ENCODE measurements at regions not wholly inside any gene's neighbourhood (a gene's known extent, or its start where the extent isn't known, plus 50 kb on each side); places are given as distances from the start of the nearest gene placed in this dataset.

DNA sequence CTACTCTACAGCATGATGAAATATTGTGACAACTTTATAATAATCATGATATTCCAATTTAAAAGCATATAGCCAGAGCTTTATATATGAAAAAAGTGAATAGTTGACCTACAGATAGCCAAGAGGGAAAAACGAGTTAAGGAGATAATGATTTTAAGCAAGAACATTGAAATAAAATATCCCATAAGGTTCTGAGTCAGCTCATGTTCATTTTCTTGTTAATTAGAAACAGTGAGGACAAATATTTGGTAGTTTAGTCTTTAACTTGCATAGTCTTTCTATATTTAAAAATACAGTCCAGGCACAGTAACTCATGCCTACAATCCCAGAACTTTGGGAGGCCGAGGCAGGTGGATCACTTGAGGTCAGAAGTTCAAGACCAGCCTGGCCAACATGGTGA is 55.8 kb upstream of the CDH6 start:
- no peak for DNase-seq

DNA sequence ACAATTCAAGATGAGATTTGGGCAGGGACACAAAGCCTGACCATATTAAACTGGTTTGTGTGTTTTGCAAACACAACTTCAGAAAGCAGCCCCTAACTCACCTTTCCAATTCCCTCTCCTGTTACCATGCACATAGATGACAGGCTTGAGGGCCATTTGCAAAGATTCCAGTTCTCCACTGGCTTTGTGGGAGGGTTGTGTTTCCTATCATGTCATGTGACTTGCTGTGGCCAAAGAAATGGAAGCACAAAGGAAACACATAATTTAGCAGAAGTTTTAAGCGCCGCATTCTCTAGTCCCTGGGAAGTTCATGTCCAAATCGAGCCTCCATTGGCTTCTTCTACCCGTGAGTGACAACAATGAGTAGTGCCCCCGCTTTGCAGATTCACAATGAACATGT is 57.9 kb upstream of the CDH6 start:
- no peak for DNase-seq

DNA sequence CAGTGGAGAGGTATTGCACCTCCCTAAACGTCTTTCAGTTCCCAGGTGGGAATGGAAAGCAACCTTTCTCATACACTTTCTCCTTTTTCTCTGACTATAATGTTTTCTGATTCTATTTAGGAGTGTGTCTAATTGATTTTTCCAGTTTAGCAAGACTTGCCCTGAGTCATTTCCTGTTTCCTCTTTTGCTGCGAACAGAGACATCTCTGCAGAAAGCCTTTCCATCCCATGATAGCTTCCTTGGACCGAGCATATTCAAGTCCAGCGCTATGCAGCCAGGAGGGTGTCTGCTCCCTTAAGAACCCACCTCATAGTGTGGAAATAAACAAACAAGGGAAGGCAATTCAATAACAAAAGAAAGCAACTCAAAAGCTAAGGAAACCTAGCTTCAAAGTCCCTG is 60.0 kb upstream of the CDH6 start:
- DNase-seq, result no peak

DNA sequence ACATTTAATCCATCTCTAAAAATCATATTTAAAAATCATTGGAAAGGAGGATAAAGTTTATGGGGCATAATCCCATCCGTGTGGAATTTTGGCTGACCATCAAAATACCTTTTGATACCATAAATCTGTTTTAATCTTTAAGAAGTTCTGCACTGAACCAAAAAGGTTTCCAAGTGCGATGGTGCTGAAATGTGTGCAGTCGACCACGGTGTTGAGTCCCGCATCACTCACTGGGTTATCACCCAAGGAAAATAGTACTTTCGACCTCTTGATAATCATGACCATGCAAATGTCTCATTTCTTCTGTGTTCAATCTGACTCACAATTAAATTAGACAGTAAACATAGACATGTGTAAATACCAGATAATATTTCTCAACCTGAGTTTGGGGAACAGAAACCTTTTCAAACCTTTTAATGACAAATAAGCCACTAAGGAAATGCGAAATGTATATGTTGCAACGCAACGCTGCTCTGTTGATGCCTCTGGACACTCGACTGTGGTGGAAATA is 62.0 kb upstream of the CDH6 start:
- no peak for DNase-seq

DNA sequence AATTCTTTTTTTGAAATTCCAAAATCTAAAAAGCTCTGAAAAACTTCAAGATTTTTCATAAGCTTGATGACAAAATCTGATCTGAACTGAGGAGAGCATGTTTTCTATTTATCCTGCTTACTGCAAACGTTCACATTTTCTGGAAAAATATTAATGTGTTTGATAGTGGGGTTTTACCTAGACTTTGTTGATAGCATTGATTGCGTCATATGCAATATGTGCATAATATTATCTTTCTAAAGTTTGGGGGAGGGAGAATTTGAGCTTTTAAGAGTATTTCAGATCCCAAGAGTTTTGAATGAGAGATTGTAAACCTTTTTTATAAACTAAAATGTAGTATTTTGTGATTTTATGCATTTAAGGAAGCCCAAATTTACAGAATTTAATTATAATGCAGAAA is 62.8 kb upstream of the CDH6 start:
- no peak for DNase-seq

DNA sequence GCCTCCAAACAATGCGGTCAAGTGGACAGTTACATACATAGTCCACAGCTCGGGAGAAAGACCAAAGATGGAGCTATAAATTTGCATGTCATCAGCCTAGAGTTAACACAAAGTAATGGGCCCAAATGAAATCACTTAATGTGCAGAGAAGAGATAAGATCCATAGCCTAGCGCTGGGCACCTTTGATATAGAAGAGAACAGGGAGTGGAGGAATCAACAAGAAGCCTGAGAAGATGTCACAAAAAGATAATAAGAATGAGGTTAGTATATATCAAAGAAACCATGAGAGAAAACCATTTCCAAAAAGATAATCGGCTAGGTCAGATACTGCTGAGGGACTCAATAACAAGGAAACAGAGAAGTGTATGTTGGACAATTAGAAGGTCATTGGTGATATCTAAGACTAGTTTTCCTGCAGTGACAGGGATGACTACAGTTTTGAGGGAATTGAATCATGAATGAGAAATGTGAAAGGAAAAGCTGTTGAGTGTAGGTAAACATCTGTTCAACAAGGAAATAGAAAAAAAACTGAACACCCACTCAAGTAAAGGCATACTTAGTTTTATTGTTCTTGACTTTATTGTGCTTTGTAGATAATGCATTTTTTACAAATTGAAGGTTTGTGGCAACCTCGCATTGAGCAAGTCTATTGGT is 68.7 kb upstream of the CDH6 start:
- DNase-seq, result no peak

DNA sequence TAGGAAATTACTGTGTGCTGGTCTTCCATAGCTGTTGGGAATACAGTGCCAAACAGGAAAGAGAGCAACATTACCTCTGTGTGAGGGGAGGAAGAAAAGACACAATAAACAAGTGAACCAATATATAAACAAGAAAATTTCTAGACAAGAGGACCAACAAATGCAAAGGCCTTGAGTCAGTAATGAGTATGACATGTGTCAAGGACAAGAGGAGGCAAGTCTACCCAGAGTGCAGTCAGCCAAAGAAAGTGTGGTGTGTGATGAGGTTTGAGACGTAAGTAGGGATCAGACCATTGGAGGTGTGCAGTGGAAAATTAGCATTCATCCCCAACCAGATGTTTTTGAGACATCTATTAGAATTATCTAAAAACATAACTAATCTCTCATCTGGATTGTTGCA is 69.5 kb upstream of the CDH6 start:
- DNase-seq, result no peak

DNA sequence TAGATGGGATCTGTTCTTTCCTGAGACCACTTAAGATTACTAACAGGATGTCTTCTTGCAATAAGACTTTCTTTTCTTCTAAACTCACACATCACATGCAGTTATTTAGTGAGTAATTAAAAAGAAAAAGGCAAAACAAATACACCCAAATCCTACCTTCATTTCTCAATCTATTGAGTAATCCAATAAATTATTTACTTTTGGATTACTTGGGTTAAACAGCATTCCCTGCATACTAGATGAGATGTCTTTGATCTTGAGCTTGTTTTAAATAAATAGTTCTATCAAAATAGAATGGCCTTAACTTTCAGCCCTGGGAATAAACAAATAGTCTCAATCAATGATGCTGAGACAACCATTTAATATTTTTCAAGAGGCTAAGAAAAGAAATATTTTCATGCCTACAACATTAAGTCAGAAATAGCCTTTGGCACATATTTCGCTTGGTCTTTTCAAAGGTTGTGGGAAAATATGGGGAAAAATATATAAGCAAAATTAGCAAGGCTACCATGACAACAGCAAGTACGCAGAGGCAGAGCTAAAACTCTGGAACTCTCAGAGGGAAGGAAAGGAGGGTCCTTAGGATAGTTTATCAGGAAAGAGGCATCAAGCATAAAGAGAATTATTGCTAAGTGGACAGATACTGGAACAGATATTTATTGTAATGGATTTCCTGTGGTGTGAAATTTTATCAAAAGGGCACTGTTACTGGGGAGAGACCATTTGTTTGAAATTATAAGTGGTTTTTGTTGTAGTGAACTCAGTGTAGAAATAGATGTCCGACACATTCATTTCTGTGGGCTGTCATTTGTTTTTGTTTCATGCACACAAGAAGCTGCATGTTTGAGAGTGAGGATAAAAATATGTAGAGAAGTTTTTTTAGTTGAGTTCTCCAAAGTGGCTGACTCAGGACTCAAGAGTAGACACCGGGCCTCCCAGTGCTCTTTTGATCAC is 70.2 kb upstream of the CDH6 start:
- DNase-seq, result no peak

DNA sequence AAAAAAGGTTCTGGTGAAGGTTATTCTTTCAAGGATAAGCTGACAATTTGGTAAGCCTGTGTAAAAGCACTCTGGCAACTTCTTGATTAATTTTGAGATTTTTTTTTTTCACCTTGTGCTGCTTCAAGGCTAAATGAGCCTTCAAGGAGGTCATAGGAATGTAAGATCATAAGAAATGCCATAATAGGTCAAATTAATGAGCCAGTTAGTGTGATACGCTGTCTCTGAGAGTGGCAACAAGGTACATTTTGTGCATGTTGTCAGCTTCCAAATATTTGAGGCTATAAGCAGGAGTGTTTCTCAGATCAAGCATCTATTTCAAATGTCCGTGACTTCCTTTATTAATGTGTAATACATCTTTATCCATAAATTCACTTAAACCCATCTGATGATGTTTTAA is 72.3 kb upstream of the CDH6 start:
- DNase-seq, result no peak

DNA sequence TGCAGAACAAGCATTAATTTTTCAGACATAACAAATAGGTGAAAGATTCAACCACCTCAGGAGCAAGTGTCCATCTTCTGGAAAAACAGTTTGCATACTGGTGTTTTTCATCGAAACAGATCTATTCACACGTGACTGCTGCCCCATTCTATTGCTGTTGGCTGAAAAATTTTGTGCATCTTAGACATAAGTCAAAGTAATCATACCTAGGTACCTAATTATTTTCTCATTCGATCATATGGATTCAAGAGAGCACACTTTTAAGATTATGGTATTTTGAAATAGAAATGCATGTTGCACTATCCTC is 72.9 kb upstream of the CDH6 start:
- DNase-seq, result no peak

DNA sequence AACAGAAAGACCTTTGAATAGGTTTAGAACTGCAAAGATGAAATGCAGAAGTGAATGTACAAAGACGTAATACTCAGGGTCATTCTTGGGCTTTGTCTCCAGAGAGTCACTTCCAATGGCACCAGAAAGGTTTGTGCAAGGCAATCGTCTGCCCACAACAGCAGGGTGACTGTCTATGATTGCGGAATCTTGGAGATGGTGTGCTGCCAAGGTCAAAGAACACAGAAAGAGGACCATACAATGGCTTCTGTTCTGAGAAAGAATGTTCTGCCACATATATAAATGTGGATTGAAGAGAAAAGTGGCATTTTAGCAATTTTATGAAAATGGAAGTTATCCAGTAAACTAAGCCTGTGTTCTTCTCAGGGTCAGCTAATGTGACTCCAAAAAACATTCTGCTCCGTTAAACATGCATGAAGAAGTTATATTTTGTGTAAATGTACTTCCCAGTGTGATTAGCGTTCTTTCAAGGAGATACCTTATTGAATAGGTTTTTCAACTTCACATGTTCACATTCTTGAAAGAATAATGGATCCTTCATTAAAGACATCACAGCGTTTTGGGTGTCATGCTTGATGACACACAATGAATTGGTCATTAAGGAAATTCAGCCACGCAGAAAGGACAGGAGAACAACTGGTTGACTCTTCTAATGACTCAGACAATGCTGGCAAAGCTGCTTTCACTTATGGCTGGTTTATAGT is 73.4 kb upstream of the CDH6 start:
- DNase-seq, result no peak

DNA sequence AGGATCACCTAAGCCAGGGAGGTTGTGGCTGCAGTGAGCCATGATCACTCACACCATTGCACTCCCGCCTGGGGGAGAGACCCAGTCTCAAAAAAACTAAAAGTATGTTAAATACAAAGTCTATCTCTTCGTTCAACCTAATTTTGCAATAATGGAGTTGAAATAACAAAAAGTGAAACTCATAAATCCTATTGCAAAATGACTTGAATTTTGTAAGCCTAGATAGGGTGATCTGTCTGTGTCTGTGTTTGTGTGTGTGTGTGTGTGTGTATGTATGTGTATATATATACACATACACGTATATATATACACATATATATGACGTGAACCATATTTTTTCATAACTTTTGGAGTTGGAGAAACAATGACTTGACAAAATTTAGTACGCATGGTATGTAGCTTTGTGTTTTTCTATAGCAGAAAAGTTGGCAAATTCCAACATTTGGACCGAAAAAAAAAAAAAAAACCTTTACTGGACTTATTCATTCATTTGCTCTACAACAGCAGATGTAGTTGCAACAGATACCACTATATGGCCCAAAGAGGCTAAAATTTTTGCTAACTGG is 76.9 kb upstream of the CDH6 start:
- no peak for DNase-seq

DNA sequence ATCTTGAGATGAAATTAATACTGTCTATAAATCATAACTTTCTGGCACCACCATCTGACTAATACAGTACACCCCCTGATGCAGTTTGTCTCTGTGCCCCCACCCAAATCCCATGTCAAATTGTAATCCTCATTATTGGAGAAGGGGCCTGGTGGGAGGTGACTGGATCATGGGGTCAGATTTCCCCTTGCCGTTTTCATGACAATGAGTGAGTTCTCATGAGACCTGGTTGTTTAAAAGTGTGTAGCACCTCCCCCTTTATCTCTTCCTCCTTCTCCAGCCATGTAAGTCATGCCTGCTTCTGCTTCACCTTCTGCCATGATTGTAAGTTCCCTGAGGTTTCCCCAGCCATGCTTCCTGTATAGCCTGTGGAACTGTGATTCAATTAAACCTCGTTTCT is 78.7 kb upstream of the CDH6 start:
- no peak for DNase-seq

DNA sequence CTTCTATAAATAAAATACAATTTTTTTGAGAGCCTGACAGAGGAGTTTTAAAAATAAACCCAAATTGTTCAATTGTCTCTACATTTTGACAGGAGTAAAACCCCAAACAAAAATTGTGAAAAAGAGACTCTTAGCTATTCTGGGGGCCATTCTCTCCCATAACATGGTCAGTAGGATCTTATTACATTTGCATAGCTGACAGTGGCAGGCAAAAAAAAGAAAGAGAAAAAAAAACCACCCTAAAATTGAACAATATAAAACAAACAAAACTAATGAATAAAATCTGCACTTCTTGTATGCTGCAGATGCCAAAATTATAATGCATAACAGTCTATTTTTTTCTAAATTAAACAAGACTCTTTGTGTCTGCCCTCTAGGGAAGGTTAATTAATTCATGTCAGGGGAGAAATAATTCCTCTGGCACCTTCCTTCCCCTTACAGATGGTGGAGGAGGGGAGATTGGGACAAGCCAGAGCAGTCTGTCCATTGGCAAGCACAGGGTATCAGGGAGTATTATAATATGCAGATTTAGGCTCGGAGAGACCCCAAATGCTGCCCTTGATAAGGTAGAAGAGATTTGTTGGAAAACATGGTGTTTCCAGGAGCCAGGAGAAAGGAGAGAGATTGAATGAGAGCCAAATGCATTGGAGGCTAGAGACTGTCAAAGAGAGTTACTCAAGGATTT is 79.7 kb upstream of the CDH6 start:
- no peak for DNase-seq

DNA sequence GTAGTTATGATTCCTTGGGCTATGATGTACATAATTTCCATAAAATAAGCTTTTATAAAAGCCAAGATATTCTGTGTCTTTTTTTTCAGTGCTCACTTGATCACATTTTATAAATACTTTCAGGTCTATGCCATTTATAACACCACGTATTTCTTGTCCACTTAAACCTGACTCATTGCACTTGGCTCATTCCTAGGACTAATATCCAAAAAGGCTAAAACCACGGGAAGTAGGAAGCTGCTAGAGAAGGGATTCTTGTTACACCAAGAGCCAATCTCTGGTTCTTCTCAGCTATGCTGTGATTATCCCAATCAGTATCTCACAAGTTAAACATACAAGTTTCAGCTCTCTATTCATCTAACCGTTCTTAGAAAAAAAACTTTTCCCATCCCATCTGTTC is 80.4 kb upstream of the CDH6 start:
- no peak for DNase-seq

DNA sequence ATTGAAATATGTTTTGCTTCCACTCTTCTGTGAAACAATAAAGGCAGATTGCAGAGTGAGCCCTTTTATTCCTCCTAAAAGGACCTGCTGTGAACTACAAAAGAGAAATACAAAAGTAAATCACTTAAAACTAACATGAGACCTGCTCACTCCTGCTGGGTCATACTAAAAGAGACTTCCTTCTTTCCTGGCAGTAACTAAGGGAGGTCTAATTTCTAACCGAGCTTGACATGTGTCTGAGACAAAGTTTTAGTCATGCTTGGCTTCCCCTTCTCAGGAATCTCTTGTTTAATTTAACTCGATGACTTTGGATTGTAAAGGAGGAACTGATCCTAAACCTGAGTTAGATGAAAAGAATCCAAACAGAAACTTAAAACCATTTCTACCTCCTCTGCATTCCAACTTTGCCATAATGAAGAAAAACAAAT is 86.4 kb upstream of the CDH6 start:
- DNase-seq, result no peak

DNA sequence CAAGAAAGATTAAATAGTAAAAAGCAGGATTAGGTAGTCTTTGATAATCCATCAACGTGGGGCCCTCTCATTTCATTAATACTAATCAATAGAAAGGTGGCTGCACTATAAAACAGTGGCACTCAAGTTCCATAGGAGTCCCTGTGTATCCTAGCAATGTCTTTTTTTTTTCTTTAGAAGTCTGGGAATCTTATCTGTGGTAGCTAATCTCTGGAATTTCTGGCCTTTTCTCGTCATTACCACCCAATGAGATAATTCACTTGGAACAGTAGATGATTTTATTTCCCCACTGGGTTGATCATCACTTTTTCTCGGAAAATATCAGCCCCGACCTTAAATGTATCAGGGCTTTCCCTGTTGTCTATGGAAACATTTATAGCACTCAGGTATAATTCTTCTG is 86.8 kb upstream of the CDH6 start:
- no peak for DNase-seq

DNA sequence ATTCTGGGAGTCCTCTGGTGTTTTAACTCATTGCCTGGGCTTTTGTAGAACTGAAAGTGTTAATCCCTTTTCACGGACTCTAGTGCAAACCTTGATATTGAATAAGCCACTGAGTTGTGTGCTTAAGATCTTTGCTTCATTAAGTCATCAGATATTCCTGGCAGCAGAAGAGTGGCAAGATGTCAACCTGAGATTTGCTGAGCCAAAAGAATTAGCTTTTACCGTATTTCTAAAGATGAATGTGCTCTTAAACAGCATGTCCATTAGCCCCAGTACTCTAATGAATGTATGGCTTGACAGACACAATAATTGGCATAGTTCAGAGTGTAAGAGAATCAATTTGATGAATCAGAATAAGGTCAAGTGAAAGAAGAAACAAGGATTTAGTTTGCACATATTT is 87.2 kb upstream of the CDH6 start:
- DNase-seq, result no peak

DNA sequence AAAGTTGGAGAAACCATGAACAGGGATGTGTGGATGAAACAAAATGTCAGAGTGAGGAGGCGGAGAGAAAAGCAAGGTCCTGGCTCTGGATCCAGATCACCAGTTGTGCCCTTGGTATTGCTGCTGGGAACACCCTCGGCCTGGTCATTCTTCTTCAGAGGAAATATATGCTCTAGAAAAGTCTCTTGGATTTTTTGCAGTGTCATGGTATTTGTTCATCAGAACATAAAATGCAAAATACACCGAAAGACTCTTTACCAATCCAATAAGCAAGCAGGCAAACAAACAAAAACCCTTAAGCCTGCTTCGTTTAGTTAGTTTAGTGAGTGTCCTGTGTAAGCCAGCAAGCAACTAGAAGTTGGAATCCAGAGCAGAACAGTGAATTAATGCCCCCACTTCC is 88.7 kb upstream of the CDH6 start:
- no peak for DNase-seq

DNA sequence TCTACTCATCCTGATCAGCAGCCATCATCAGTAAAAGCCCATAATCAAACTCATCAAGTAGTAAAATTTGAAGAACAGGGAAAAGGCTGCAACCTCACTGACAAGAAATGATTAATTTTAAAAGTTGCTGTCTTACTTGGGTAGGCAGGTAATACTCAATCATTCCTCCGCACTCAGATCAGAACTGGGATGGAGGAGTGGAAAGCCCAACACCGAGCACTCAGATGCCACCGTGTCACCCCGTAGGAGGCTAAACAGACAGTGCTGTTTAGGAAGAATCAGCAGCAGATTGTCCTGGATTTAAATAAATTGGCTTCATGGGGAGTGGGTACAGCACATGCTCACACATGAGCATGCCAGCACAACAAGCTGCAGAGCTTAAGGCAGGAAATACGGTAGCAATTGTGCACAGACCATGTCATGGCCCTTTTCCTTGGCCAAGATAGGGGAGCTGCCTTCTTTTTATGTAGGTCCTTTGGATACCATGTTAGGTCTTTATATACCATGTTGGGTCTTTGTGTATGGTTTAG is 92.6 kb upstream of the CDH6 start:
- no peak for DNase-seq

DNA sequence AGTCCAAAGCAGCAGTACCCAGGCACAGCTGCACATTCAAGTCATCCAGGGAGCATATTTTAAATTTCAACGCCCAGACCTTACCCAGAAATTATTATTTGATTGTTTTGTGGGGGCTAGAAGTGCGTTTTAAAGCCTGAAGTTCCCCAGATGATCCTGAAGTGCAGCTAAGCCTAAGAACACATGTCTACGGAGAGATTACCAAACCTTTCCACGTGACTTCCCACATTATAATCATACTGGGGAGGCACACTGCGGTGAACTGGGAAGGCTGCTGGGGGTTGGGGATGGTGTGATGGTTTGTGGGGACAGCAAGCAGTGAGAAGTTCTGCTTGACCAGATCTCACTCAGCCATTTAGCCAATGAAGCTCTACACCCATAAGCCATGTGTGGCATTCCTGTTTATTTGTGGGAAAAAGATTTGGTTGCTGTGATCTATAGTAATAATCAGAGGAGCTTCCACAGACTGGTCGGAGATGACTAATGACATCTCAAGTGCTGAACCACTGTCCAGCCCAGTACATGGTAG is 93.4 kb upstream of the CDH6 start:
- DNase-seq, result no peak

DNA sequence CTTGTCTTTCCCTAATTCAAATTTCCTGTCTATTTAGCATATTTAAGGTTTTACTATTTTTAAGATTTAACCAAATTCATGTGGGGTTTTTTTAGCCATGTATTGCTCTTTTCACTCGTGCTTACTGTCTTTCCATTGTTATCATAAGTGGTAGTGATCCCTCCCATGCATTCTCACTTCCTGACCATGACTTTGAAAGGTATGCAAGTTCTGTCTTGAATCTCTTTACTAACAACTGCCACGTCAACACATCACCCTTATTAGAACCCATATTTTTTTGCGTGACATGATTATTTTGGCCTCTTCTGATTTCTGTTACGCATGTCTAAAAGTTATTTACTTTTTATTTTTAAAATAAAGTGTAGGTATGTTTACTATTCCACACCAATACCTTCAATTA is 94.7 kb upstream of the CDH6 start:
- DNase-seq, result no peak
